OCI-LY1 (cell line): ENCODE measurements at regions not wholly inside any gene's neighbourhood (a gene's known extent, or its start where the extent isn't known, plus 50 kb on each side); places are given as distances from the start of the nearest gene placed in this dataset.
"Not testable (repeated sequence)": the region's sequence is repeated elsewhere in the genome, so short reads cannot be mapped to it uniquely, and the experiment has no call there.

Source experiments
- H2AFZ ChIP-seq: fragments of 200-600 bp; sonication (generic), shearing (Covaris generic); 2 replicates; pipeline ENCODE4 v1.6.0; 2014; ENCODE audit warnings: antibody characterized with exemption, mild to moderate bottlenecking, low read length
- H3F3A ChIP-seq: fragments of 200-600 bp; sonication (generic), shearing (Covaris generic); 2 replicates; pipeline ENCODE4 v1.6.0; 2014; ENCODE audit warnings: mild to moderate bottlenecking, antibody characterized with exemption, low read length, moderate library complexity; ENCODE audit not compliant: insufficient read depth
- H3K27ac ChIP-seq: fragments of 200-600 bp; sonication (generic); 2 replicates; pipeline ENCODE4 v1.5.1; 2014; ENCODE audit warnings: low read length, mixed run types, mild to moderate bottlenecking, low read depth; ENCODE audit not compliant: poor library complexity, severe bottlenecking
- H3K27me3 ChIP-seq: fragments of 200-600 bp; sonication (generic); 2 replicates; pipeline ENCODE4 v1.6.0; 2014; ENCODE audit warnings: antibody characterized with exemption, mild to moderate bottlenecking, low read length, moderate library complexity; ENCODE audit not compliant: insufficient read depth
- H3K36me3 ChIP-seq: fragments of 200-600 bp; sonication (generic); 2 replicates; pipeline ENCODE4 v1.6.1; 2014; ENCODE audit warnings: mild to moderate bottlenecking, antibody characterized with exemption, low read length, moderate library complexity, mixed read lengths; ENCODE audit not compliant: insufficient read depth
- H3K4me1 ChIP-seq: fragments of 200-600 bp; sonication (generic); 2 replicates; pipeline ENCODE4 v1.5.1; 2014; ENCODE audit warnings: mild to moderate bottlenecking, low read length, moderate library complexity; ENCODE audit not compliant: insufficient read depth, severe bottlenecking
- H3K4me2 ChIP-seq: fragments of 200-600 bp; sonication (generic), shearing (Covaris generic); 2 replicates; pipeline ENCODE4 v1.6.1; 2014; ENCODE audit warnings: low read length
- H3K4me3 ChIP-seq: fragments of 200-600 bp; sonication (generic); 2 replicates; pipeline ENCODE4 v1.5.1; 2014; ENCODE audit warnings: low read length, low read depth, mild to moderate bottlenecking, mixed read lengths; ENCODE audit not compliant: poor library complexity, severe bottlenecking
- H3K79me2 ChIP-seq: fragments of 200-600 bp; shearing (Covaris generic); 2 replicates; pipeline ENCODE4 v1.6.1; 2016; ENCODE audit warnings: mixed run types, low read length, mixed read lengths; ENCODE audit not compliant: insufficient read depth
- H3K9ac ChIP-seq: fragments of 200-600 bp; sonication (generic), shearing (Covaris generic); 2 replicates; pipeline ENCODE4 v1.6.1; 2014; ENCODE audit warnings: mild to moderate bottlenecking, low read length, mixed read lengths
- H3K9me2 ChIP-seq: fragments of 200-600 bp; sonication (generic), shearing (Covaris generic); 2 replicates; pipeline ENCODE4 v1.6.1; 2014; ENCODE audit warnings: low read depth, mild to moderate bottlenecking, low read length, mixed read lengths
- H3K9me3 ChIP-seq: fragments of 200-600 bp; shearing (Covaris generic); 2 replicates; pipeline ENCODE4 v1.6.1; 2014; ENCODE audit warnings: low read length, mixed read lengths
- H4K20me1 ChIP-seq: fragments of 200-600 bp; sonication (generic), shearing (Covaris generic); 2 replicates; pipeline ENCODE4 v1.6.0; 2016; ENCODE audit warnings: mild to moderate bottlenecking, low read length; ENCODE audit not compliant: insufficient read depth
- CTCF ChIP-seq: fragments of 200-600 bp; sonication (generic), shearing (Covaris generic); IDR thresholded peaks from 2 replicates; pipeline ENCODE4 v1.5.1; 2017; ENCODE audit warnings: mild to moderate bottlenecking, antibody characterized with exemption, low read length, moderate library complexity, mixed read lengths
- EZH2 ChIP-seq: fragments of 200-600 bp; sonication (generic), shearing (Covaris generic); IDR thresholded peaks from 2 replicates; pipeline ENCODE4 v1.8.0; 2017; ENCODE audit warnings: borderline replicate concordance, mixed run types, mild to moderate bottlenecking, antibody characterized with exemption, low read length, moderate library complexity, mixed read lengths

- no peak for TF ChIP-seq EZH2
- no peak for TF ChIP-seq CTCF
- Histone ChIP-seq H4K20me1 (no peaks in the 10 kb centered on the region), H3K4me3 (no peak overlapping the region), H3K4me1 (no peaks in the 10 kb centered on the region), H3K27ac (no peak overlapping the region), H3K36me3 (no peaks in the 10 kb centered on the region), H3F3A (no peaks in the 10 kb centered on the region), H3K4me2 (no peak overlapping the region), H3K9ac (no peak overlapping the region), H3K9me3 (no peaks in the 10 kb centered on the region), H2AFZ (no peak overlapping the region), H3K79me2 (no peaks in the 10 kb centered on the region), H3K9me2 (no peaks in the 10 kb centered on the region), H3K27me3 (no peaks in the 10 kb centered on the region)
Observed at GRCh38 chr3:140777631-140778233, 99.9 kb downstream of the TRIM42 start.

- H3K36me3 ChIP-seq = no peaks in the 10 kb centered on the region
- H3K9me2 ChIP-seq = no peaks in the 10 kb centered on the region
- no peak overlapping the region for H3K9ac ChIP-seq
- TF ChIP-seq EZH2 = no peak
- TF ChIP-seq CTCF = no peak
- H4K20me1 ChIP-seq = no peaks in the 10 kb centered on the region
- no peak overlapping the region for H3K27ac ChIP-seq
- no peak overlapping the region for H2AFZ ChIP-seq
- no peak overlapping the region for H3K4me3 ChIP-seq
- H3K9me3 ChIP-seq = peaks cover 11% of the 10 kb centered on the region; the same call in 1 of the 2 replicates
- H3F3A ChIP-seq = no peaks in the 10 kb centered on the region
- peaks cover 10% of the 10 kb centered on the region for H3K4me1 ChIP-seq
- no peaks in the 10 kb centered on the region for H3K27me3 ChIP-seq
- H3K4me2 ChIP-seq = no peak overlapping the region
- no peaks in the 10 kb centered on the region for H3K79me2 ChIP-seq
Observed at GRCh38 chr3:140791368-140791767, 113.5 kb downstream of the TRIM42 start.

- Histone ChIP-seq H3K9ac (no peak overlapping the region), H3K9me3 (peaks cover 11% of the 10 kb centered on the region; the same call in 1 of the 2 replicates), H3K4me2 (no peak overlapping the region), H3K9me2 (no peaks in the 10 kb centered on the region), H3K79me2 (no peaks in the 10 kb centered on the region), H3F3A (no peaks in the 10 kb centered on the region), H3K27me3 (no peaks in the 10 kb centered on the region), H3K36me3 (no peaks in the 10 kb centered on the region), H2AFZ (no peak overlapping the region), H3K27ac (no peak overlapping the region), H4K20me1 (no peaks in the 10 kb centered on the region), H3K4me3 (no peak overlapping the region), H3K4me1 (peaks cover 10% of the 10 kb centered on the region)
- TF ChIP-seq CTCF = no peak
- no peak for TF ChIP-seq EZH2
Observed at GRCh38 chr3:140794507-140794906, 116.6 kb downstream of the TRIM42 start.

GRCh38 chr3:140802898-140803297, 125.0 kb downstream of the TRIM42 start:
- H3K9ac ChIP-seq, H4K20me1 ChIP-seq, H3K9me2 ChIP-seq, H3K4me2 ChIP-seq, H3K36me3 ChIP-seq, H3K4me1 ChIP-seq, H3K4me3 ChIP-seq, H3K27me3 ChIP-seq, H3K9me3 ChIP-seq, H3K27ac ChIP-seq, H3F3A ChIP-seq, H3K79me2 ChIP-seq, H2AFZ ChIP-seq: not testable (repeated sequence)
